Endothelial cell of umbilical vein (primary cell): ENCODE measurements at regions not wholly inside any gene's neighbourhood (a gene's known extent, or its start where the extent isn't known, plus 50 kb on each side); places are given as distances from the start of the nearest gene placed in this dataset.

ENCODE experiments used
- CTCF ChIP-seq, 2 donors: IDR thresholded peaks; 1 replicate in 1 of 2; 2 replicates in 1 of 2; pipeline ENCODE4 v1.5.1; 2011; ENCODE audit warnings: low read length in 2 of 2, mild to moderate bottlenecking in 2 of 2, moderate library complexity in 2 of 2, control low read depth in 1 of 2, inconsistent platforms in 1 of 2, low read depth in 1 of 2; ENCODE audit not compliant: insufficient read depth in 1 of 2; ENCODE audit errors: extremely low read depth in 1 of 2
- EZH2 ChIP-seq: IDR thresholded peaks from 2 replicates; pipeline ENCODE4 v1.6.1; 2012; ENCODE audit warnings: borderline replicate concordance, low read depth, mild to moderate bottlenecking, moderate library complexity, low read length, inconsistent platforms; ENCODE audit not compliant: severe bottlenecking
- POLR2A ChIP-seq: IDR thresholded peaks from 2 replicates; pipeline ENCODE4 v1.6.1; 2012; ENCODE audit warnings: low read depth, mild to moderate bottlenecking, control low read depth, low read length
- POLR2AphosphoS5 ChIP-seq: IDR thresholded peaks from 2 replicates; pipeline ENCODE4 v1.6.1; 2012; ENCODE audit warnings: low read depth, mild to moderate bottlenecking, control low read depth, low read length, moderate library complexity; ENCODE audit not compliant: insufficient read depth

GRCh38 chr11:121844016-121844415, 272.0 kb downstream of the BLID start:
- TF ChIP-seq CTCF (IDR thresholded peaks at IDR 0.05; ENCODE audit: extremely low read depth in 1 of 2, insufficient read depth in 1 of 2, low read depth in 1 of 2, low read length in 2 of 2) (no peak), POLR2AphosphoS5 (no peak), POLR2A (no peak), EZH2 (no peak)
